CD14-positive monocyte (primary cell): ENCODE measurements at regions not wholly inside any gene's neighbourhood (a gene's known extent, or its start where the extent isn't known, plus 50 kb on each side); places are given as distances from the start of the nearest gene placed in this dataset.

ENCODE experiments used
- DNase-seq, 3 donors: peaks; one replicate each; pipeline ENCODE4 v3.0.0-alpha.2; 2011 to 2022
- H2AFZ ChIP-seq: 2 replicates; pipeline ENCODE4 v1.6.0; 2012; ENCODE audit warnings: mild to moderate bottlenecking, low read depth, low read length, inconsistent platforms; ENCODE audit not compliant: insufficient read depth, poor library complexity, severe bottlenecking
- H3K27ac ChIP-seq, 2 donors: 1 replicate in 1 of 2; 2 replicates in 1 of 2; pipeline ENCODE4 v1.5.1; 2012 to 2013; ENCODE audit warnings: low read length in 2 of 2, control low read depth in 1 of 2, inconsistent platforms in 1 of 2, low read depth in 1 of 2, mild to moderate bottlenecking in 1 of 2
- H3K27me3 ChIP-seq, 2 donors: one replicate each; pipeline versions ENCODE4 v1.6.0 to v1.6.1; 2011 to 2013; ENCODE audit warnings: low read length in 2 of 2; ENCODE audit not compliant: control insufficient read depth in 2 of 2, insufficient read depth in 2 of 2
- H3K36me3 ChIP-seq, 2 donors: replicated peaks in 1 of 2; 1 replicate in 1 of 2; 2 replicates in 1 of 2; pipeline versions ENCODE4 v1.5.1 to v1.6.1; 2012 to 2013; ENCODE audit warnings: low read length in 2 of 2, control low read depth in 1 of 2, inconsistent platforms in 1 of 2, mild to moderate bottlenecking in 1 of 2; ENCODE audit not compliant: insufficient read depth in 2 of 2, control insufficient read depth in 1 of 2
- H3K4me1 ChIP-seq, 2 donors: 1 replicate in 1 of 2; 2 replicates in 1 of 2; pipeline versions ENCODE4 v1.5.1 to v1.6.1; 2012 to 2013; ENCODE audit warnings: low read length in 2 of 2, control low read depth in 1 of 2, inconsistent platforms in 1 of 2, mild to moderate bottlenecking in 1 of 2, moderate library complexity in 1 of 2; ENCODE audit not compliant: insufficient read depth in 2 of 2, control insufficient read depth in 1 of 2
- H3K4me2 ChIP-seq: replicated peaks from 2 replicates; pipeline ENCODE3; 2012; ENCODE audit warnings: low read length, moderate library complexity, mild to moderate bottlenecking; ENCODE audit not compliant: poor library complexity, severe bottlenecking; ENCODE audit errors: extremely low read depth
- H3K4me3 ChIP-seq, 3 experiments: fragments of 200-600 bp in 1 of 3; sonication (generic) in 1 of 3; replicated peaks in 1 of 3; 1 replicate in 2 of 3; 2 replicates in 1 of 3; pipeline ENCODE4 v1.5.1; 2011 to 2013; ENCODE audit warnings: low read length in 3 of 3, mild to moderate bottlenecking in 3 of 3, control low read depth in 2 of 3, low read depth in 2 of 3, inconsistent platforms in 1 of 3, moderate library complexity in 1 of 3
- H3K79me2 ChIP-seq: 2 replicates; pipeline ENCODE4 v1.6.0; 2012; ENCODE audit warnings: mild to moderate bottlenecking, control low read depth, inconsistent platforms, low read length, moderate library complexity; ENCODE audit not compliant: insufficient read depth
- H3K9ac ChIP-seq: 2 replicates; pipeline ENCODE4 v1.6.0; 2017; ENCODE audit warnings: low read length, mild to moderate bottlenecking; ENCODE audit not compliant: insufficient read depth, poor library complexity, severe bottlenecking
- H3K9me3 ChIP-seq, 2 donors: replicated peaks in 1 of 2; 1 replicate in 1 of 2; 2 replicates in 1 of 2; pipeline versions ENCODE4 v1.5.1 to v1.6.1; 2012 to 2013; ENCODE audit warnings: low read length in 2 of 2, control low read depth in 1 of 2; ENCODE audit not compliant: control insufficient read depth in 1 of 2, insufficient read depth in 1 of 2
- H4K20me1 ChIP-seq: 2 replicates; pipeline ENCODE4 v1.6.0; 2012; ENCODE audit warnings: mild to moderate bottlenecking, low read length, control low read depth, moderate library complexity; ENCODE audit not compliant: insufficient read depth
- H3K27ac Mint-ChIP-seq, 7 donors: one replicate each; pipeline ENCODE4 v1.8.0; 2020; ENCODE audit warnings: mild to moderate bottlenecking in 7 of 7, mixed read lengths in 7 of 7, moderate library complexity in 6 of 7, inconsistent platforms in 2 of 7
- H3K27me3 Mint-ChIP-seq, 3 donors: one replicate each; pipeline ENCODE4 v1.8.0; 2021 to 2022; ENCODE audit warnings: low read depth in 3 of 3, mild to moderate bottlenecking in 3 of 3, mixed read lengths in 3 of 3, moderate library complexity in 3 of 3, inconsistent platforms in 1 of 3
- H3K36me3 Mint-ChIP-seq, 2 donors: one replicate each; pipeline ENCODE4 v1.8.0; 2020; ENCODE audit warnings: mixed read lengths in 2 of 2, inconsistent platforms in 1 of 2, mild to moderate bottlenecking in 1 of 2
- H3K4me1 Mint-ChIP-seq: one replicate; pipeline ENCODE4 v1.8.0; 2020; ENCODE audit warnings: mild to moderate bottlenecking, mixed read lengths
- H3K4me3 Mint-ChIP-seq, 2 donors: one replicate each; pipeline ENCODE4 v1.8.0; 2020; ENCODE audit warnings: mild to moderate bottlenecking in 2 of 2, mixed read lengths in 2 of 2, moderate library complexity in 1 of 2
- H3K9me3 Mint-ChIP-seq, 7 donors: one replicate each; pipeline ENCODE4 v1.8.0; 2020 to 2022; ENCODE audit warnings: mixed read lengths in 7 of 7, mild to moderate bottlenecking in 6 of 7, moderate library complexity in 6 of 7, inconsistent platforms in 2 of 7
- CTCF ChIP-seq: fragments of 200-600 bp; IDR thresholded peaks from one replicate; pipeline ENCODE4 v1.8.0; 2022; ENCODE audit warnings: antibody characterized with exemption, mild to moderate bottlenecking
- WGBS: methylation state at CpG from one replicate; pipeline ENCODE4 v1.1.5; 2013; ENCODE audit warnings: missing lambda C conversion rate; ENCODE audit not compliant: insufficient coverage; 5-methylcytosine and 5-hydroxymethylcytosine counted together
- intact Hi-C, 2 donors: fragments of 100-400 bp; cut with micrococcal nuclease; formaldehyde crosslinking; loops; one replicate each; pipeline versions ENCODE4 v1.15.0 to v1.15.1; 2023

GRCh38 chr10:78367751-78368150, 334.1 kb downstream of the RPS24 start:
- intact Hi-C loops = no loop called here
- WGBS = 100% methylated on average over 2 of the region's 2 CpGs
- no peak overlapping the region for H3K4me2 ChIP-seq
- no peaks in the 10 kb centered on the region for H4K20me1 ChIP-seq
- Mint-ChIP-seq H3K27me3 (peaks cover 0 to 5% (median 4%) of the 10 kb centered on the region in 3 donors), H3K36me3 (no peaks in the 10 kb centered on the region), H3K9me3 (peaks cover 0 to 3% (median under 1%) of the 10 kb centered on the region in 7 donors), H3K4me3 (no peak overlapping the region), H3K27ac (no peak overlapping the region), H3K4me1 (peaks cover 2% of the 10 kb centered on the region)
- H3K27me3 ChIP-seq = no peaks in the 10 kb centered on the region
- H3K27ac ChIP-seq = no peak overlapping the region
- H3K4me1 ChIP-seq = peaks cover 1 to 3% of the 10 kb centered on the region in 2 donors
- H3K4me3 ChIP-seq = no peak overlapping the region
- TF ChIP-seq CTCF = no peak
- H3K79me2 ChIP-seq = no peaks in the 10 kb centered on the region
- no peaks in the 10 kb centered on the region for H3K36me3 ChIP-seq
- no peak for DNase-seq
- H2AFZ ChIP-seq = no peak overlapping the region
- no peaks in the 10 kb centered on the region for H3K9me3 ChIP-seq
- no peak overlapping the region for H3K9ac ChIP-seq

- no peak overlapping the region for H2AFZ ChIP-seq
- H3K9ac ChIP-seq = no peak overlapping the region
- no peak for DNase-seq
- Mint-ChIP-seq H3K4me1 (no peaks in the 10 kb centered on the region), H3K27ac (no peak overlapping the region), H3K4me3 (no peak overlapping the region), H3K27me3 (peaks cover 0 to 3% (median 2%) of the 10 kb centered on the region in 3 donors), H3K36me3 (no peaks in the 10 kb centered on the region), H3K9me3 (no peaks in the 10 kb centered on the region)
- H3K4me1 ChIP-seq = no peaks in the 10 kb centered on the region
- no peaks in the 10 kb centered on the region for H4K20me1 ChIP-seq
- 90% methylated on average over 3 of the region's 4 CpGs for WGBS
- H3K4me2 ChIP-seq = no peak overlapping the region
- H3K4me3 ChIP-seq = no peak overlapping the region
- H3K36me3 ChIP-seq = no peaks in the 10 kb centered on the region
- no peaks in the 10 kb centered on the region for H3K79me2 ChIP-seq
- no peaks in the 10 kb centered on the region for H3K9me3 ChIP-seq
- H3K27me3 ChIP-seq = no peaks in the 10 kb centered on the region
- TF ChIP-seq CTCF = no peak
- intact Hi-C loops = no loop called here
- no peak overlapping the region for H3K27ac ChIP-seq
Observed at GRCh38 chr10:78371136-78371535, 337.5 kb downstream of the RPS24 start.
